ENCODE measurements at regions not wholly inside any gene's neighbourhood (a gene's known extent, or its start where the extent isn't known, plus 50 kb on each side); places are given as distances from the start of the nearest gene placed in this dataset.

DNA sequence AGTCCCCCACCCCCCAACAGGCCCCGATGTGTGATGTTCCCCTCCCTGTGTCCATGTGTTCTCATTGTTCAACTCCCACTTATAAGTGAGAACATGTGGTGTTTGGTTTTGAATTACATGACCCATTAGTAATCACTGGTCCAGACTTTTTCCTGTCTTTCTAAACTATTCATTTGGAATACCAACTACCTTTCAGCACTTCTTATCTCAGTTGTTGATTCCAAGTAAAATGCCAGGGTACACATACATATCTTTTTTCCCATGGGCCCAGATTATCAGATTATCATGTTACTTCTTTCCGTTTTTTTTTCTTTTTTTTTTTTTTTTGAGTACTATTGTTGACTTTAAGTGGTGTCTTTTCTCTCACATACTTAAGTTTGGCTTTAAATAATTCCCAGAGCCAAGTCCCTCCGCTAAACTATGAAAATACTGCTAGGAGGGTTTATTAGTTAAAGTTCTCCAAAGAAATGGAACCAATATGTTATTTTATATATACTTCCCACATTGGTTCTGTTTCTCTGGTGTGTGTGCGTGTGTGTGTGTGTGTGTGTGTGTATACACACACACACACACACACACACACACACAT is 389.3 kb downstream of the IRS1 start (continued):
- TF ChIP-seq POLR2AphosphoS2 (conservative IDR thresholded peaks at IDR 0.05; ENCODE audit: low read length) (no peak), TFCP2L1 (CRISPR knock-in tag; IDR thresholded peaks at IDR 0.05) (no peak), ZSCAN20 (CRISPR knock-in tag; IDR thresholded peaks at IDR 0.05) (no peak), TP53 (CRISPR knock-in tag; IDR thresholded peaks at IDR 0.05) (no peak), FOXS1 (CRISPR knock-in tag; IDR thresholded peaks at IDR 0.05) (no peak), FOSB (CRISPR knock-in tag; IDR thresholded peaks at IDR 0.05) (no peak), ZC3H11A (IDR thresholded peaks at IDR 0.05) (no peak)
- TF ChIP-seq, protein P1, sequence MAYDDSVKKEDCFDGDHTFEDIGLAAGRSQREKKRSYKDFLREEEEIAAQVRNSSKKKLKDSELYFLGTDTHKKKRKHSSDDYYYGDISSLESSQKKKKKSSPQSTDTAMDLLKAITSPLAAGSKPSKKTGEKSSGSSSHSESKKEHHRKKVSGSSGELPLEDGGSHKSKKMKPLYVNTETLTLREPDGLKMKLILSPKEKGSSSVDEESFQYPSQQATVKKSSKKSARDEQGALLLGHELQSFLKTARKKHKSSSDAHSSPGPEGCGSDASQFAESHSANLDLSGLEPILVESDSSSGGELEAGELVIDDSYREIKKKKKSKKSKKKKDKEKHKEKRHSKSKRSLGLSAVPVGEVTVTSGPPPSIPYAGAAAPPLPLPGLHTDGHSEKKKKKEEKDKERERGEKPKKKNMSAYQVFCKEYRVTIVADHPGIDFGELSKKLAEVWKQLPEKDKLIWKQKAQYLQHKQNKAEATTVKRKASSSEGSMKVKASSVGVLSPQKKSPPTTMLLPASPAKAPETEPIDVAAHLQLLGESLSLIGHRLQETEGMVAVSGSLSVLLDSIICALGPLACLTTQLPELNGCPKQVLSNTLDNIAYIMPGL (CRISPR knock-in tag; IDR thresholded peaks at IDR 0.05; ENCODE audit: borderline replicate concordance): no peak

DNA sequence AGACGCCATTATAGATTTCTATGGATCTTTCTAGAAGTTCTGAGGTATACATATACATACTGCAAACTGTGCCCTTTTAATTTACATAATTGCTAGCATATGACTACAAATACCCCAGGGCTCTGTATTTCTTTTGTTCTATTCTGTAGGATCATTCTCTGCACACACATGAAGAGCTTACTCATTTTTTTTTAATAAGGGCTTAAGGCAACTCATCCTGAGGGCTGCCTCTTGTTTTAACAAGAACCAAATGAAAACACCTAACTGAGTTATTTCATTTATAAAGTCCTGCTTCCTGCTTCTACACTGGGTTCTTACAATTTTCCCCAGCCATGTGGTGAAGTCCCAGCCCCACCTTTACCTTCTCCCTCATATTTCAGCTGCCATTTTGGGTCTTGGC is 390.5 kb downstream of the IRS1 start:
- ATAC-seq: no peak
- DNase-seq (ENCODE audit: low read depth in 1 of 2, low spot score in 1 of 2): no peak
- ChIA-PET POLR2A (no interaction called here), CTCF (interaction anchor here (0.6 kb wide), 1 partner anchor 67 kb away, joined by 3 read pairs; no protein-coding TSS in a partner anchor)
- Histone ChIP-seq H3K4me2 (no peak overlapping the region), H3K4me3 (no peak overlapping the region), H3K9me3 (peaks cover 25% of the 10 kb centered on the region), H3K4me1 (peaks cover 30% of the 10 kb centered on the region), H3K27ac (peak overlapping the region in 1 of 2 experiments; percentile 43; a peak in 2 of 6 replicates)
- no peak for TF ChIP-seq HOXB13 (CRISPR knock-in tag; IDR thresholded peaks at IDR 0.05; ENCODE audit: low read depth)
- no peak for TF ChIP-seq JUNB (IDR thresholded peaks at IDR 0.05)
- TF ChIP-seq, protein P2, sequence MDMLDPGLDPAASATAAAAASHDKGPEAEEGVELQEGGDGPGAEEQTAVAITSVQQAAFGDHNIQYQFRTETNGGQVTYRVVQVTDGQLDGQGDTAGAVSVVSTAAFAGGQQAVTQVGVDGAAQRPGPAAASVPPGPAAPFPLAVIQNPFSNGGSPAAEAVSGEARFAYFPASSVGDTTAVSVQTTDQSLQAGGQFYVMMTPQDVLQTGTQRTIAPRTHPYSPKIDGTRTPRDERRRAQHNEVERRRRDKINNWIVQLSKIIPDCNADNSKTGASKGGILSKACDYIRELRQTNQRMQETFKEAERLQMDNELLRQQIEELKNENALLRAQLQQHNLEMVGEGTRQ (IDR thresholded peaks at IDR 0.05): no peak
- no peak for TF ChIP-seq EHF (CRISPR knock-in tag; IDR thresholded peaks at IDR 0.05)
- TF ChIP-seq POLR2AphosphoS2 (conservative IDR thresholded peaks at IDR 0.05; ENCODE audit: low read length): no peak
- TF ChIP-seq TP53 (CRISPR knock-in tag; IDR thresholded peaks at IDR 0.05): no peak
- TF ChIP-seq RAD21 (conservative IDR thresholded peaks at IDR 0.05 in 1 of 2, IDR thresholded peaks at IDR 0.05 in 1 of 2): no peak
- TF ChIP-seq, protein P3, sequence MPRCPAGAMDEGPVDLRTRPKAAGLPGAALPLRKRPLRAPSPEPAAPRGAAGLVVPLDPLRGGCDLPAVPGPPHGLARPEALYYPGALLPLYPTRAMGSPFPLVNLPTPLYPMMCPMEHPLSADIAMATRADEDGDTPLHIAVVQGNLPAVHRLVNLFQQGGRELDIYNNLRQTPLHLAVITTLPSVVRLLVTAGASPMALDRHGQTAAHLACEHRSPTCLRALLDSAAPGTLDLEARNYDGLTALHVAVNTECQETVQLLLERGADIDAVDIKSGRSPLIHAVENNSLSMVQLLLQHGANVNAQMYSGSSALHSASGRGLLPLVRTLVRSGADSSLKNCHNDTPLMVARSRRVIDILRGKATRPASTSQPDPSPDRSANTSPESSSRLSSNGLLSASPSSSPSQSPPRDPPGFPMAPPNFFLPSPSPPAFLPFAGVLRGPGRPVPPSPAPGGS (IDR thresholded peaks at IDR 0.05): no peak
- TF ChIP-seq SREBF2 (IDR thresholded peaks at IDR 0.05): no peak
- no peak for TF ChIP-seq ZFP36 (IDR thresholded peaks at IDR 0.05; ENCODE audit: borderline replicate concordance, partially characterized antibody)
- TF ChIP-seq RCOR1 (IDR thresholded peaks at IDR 0.05; ENCODE audit: low read depth, low read length): no peak
- no peak for TF ChIP-seq HDAC2 (IDR thresholded peaks at IDR 0.05)
- no peak for TF ChIP-seq KDM1A (IDR thresholded peaks at IDR 0.05; ENCODE audit: low read depth)
- TF ChIP-seq CHD2 (IDR thresholded peaks at IDR 0.05; ENCODE audit: low read length, partially characterized antibody): no peak
- no peak for TF ChIP-seq FOXS1 (CRISPR knock-in tag; IDR thresholded peaks at IDR 0.05)
- TF ChIP-seq CHD4 (IDR thresholded peaks at IDR 0.05; ENCODE audit: borderline replicate concordance): no peak
- TF ChIP-seq, protein P1 (CRISPR knock-in tag; IDR thresholded peaks at IDR 0.05; ENCODE audit: borderline replicate concordance): no peak
- TF ChIP-seq GATA3 (IDR thresholded peaks at IDR 0.05; ENCODE audit: borderline replicate concordance): no peak
- no peak for FAIRE-seq
- WGBS (ENCODE audit: missing lambda C conversion rate): 96% methylated on average over 1 of the region's 1 CpG

All from A549 (cell line).